GM18508 (cell line): ENCODE measurements at regions not wholly inside any gene's neighbourhood (a gene's known extent, or its start where the extent isn't known, plus 50 kb on each side); places are given as distances from the start of the nearest gene placed in this dataset.

ENCODE experiments used
- ATAC-seq: cut with Tn5 transposase; IDR thresholded peaks from one replicate; pipeline ENCODE4 v1.9.1; 2021; ENCODE audit warnings: moderate number of reproducible peaks; ENCODE audit not compliant: insufficient read depth, unreplicated experiment

DNA sequence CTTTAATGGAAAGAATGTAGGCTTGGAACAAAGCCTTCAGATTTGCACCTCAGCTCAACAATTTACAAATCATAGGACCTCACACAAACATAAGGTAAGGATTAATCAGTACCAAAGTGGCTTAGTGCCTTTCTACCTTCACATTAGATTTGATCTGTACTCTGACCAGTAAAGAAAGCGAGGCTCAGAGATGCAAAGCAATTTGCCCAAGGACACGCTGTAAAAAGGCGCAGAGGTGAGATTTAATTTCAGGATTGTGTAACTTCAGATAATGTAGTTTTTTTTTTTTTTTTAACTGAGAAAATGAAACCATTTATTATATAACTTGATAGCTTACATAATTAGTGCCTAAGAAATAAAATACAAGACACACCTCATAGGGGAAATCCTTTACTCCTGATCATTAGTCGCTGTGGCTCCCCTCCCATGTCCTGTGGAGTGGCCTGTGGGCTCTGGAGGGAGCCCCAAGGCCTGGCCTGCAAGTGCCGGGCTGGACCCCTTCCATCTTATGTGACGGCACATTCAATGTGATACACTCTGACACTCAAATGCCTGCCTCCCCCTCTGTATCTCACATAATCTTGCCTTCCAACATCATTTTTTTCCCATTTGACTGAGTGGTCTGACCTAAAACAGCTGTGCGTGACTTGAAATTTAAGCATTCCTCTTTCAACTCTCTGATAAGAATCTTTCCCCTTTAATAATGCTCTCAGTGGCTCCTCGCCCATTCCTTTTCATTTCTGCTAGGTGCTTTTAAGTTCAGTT lies 426.5 kb upstream of the DAB1 start:
- ATAC-seq = no peak

DNA sequence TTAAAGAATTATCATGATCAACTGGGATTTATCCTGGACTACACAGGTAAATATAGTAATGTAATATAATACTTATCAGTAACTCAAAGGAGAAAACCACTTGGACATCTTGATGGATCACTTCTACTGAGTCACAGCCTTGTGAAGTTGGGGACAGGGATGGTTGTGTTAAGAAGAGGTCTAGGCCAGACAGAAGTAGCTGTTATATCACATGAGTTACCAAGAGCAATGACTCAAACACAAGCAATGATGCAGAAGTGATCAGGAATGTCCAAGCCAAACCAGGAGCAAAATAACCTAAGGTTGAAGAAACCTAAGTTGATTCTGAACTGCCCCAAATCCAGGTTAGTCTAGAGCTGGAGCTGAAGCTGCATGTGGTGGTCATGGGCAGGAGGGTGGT lies 424.5 kb upstream of the DAB1 start:
- no peak for ATAC-seq

DNA sequence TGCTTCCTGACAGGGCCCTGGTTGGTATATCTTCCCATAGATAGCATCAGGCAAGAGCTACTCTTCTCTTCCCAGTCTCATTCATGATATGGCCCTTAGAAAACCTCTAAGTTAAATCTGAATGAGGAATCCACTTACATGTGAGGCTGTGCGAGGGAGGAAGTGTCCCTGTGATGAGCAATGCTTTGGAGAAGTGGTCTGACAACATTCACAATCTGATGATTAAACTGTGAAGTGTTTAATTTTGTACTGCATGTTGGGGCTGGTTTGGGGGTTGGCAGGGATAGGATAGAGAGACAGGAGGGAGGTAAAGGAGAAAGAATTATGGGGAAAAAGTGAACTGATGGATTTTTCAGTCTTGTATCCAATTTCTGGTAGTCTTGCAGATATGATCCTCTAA lies 421.2 kb upstream of the DAB1 start:
- ATAC-seq = no peak

DNA sequence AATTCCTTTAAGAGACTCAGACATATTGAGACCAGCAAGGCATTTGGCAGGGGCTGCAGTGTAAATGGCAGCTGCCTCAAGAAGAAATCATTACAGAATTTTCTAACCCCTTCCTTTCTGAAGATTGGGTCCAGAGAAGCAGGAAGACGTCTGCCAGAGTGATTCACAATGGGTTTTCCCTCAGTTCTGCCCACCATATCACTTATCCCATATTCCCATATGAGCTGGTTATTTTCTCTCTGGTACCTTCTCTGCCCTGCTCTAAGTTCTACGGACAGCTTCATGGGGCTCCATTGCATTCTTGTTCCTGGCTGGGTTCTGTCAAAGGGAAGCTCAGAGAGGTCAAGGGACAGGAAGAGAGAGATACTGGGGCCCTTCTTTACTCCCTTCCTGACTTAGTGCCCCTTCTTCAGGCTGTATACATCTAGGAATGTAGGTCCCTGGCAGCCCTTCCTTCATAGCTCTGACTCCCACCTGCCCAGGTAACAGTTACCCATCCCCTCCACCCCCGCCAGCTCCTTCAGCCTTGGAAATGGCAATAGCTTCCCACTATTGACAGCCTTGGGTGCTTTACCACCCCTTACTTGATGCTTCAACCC lies 420.6 kb upstream of the DAB1 start:
- ATAC-seq = no peak

DNA sequence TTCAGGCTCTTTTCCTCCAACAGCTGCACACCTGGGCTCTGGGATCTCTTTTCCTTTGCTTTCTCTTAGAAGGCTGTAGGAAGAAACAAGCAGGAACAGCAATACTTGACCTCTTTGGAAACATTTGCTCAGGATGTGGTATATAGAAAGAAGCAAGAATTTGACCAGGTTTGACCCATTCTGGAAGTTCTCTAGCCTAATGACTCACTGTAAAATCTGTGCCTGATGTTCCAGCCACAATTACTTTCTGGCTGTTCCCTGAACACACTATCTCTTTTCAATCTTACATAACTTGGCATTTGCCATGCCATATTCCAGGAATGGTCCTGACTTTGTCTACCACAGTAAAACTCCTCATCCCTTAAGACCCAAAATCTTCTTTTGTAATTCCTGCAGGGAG lies 419.9 kb upstream of the DAB1 start:
- no peak for ATAC-seq

DNA sequence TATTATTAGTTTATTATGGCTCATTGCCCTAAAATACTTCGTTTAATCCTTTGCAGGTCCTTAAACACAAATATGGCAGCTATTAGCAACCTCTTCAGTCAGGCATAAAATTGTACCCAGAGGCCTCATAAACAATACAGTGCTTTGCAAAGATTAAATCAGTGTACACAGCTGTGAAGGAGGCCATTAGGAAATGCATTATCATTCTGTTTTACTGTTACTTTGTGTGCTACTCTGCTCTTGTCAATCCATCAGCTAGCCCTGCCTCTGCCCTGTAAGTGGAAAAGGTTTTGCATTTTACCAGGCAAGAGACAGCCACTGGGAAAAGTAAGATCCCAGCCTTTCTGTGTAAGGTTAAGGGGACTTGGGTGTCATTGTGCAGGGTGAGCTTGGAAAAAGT lies 415.7 kb upstream of the DAB1 start:
- ATAC-seq = no peak

DNA sequence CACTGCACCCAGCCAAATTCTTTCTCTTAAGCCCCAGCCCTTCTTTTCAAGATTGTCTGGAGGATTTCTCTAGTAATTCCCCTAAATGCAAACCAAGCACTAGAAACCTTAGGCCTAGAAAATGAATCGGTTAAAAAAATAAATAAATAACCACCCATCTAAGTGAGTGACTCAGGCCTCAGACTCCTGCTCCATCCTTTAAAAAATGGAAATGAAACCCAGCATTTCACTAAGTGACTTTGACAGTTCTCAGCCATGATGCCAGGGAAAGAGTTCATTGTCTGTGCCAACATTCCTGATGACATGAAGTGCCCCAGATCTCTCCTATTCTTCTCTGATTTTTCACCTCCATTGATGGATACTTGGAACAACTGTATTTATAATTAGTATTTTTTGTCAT lies 415.2 kb upstream of the DAB1 start:
- ATAC-seq = no peak

DNA sequence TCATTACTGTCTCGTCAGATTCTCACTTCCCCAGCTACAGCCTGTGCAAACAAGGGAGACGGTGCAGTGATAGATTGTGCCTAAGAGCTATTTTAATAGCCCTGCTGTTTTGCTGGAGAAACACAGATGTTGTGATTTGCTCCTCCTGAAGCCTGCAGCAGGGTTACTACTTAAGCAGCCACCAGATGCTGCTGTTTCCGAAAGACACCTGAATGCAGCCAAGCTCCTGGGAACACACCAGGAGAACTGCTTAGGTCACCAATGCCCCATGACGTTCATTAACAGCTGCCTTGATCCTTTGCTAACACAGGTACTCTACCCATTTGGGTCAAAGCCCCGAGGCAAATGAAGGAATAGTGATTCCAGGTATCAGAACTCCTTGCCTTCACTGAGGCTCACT lies 411.8 kb upstream of the DAB1 start:
- ATAC-seq = no peak

DNA sequence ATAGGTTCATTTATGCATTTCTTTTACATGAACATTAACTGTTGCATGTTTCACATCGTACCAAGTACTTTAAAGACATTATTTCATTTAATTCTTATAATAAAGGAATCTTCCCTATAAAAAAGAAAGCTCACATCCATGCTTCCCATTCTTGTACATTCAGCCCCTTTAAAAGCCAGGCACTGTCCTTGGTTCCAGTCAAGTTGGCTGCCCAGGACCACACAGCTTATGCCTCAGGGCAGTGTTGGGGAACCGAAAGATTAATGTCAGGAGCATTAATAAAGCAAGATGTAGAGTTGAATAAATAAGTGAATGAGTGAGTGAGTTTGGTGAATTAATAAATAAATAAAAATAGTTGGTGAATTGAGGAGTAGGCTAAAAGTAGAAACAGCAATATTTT lies 409.4 kb upstream of the DAB1 start:
- ATAC-seq = no peak

DNA sequence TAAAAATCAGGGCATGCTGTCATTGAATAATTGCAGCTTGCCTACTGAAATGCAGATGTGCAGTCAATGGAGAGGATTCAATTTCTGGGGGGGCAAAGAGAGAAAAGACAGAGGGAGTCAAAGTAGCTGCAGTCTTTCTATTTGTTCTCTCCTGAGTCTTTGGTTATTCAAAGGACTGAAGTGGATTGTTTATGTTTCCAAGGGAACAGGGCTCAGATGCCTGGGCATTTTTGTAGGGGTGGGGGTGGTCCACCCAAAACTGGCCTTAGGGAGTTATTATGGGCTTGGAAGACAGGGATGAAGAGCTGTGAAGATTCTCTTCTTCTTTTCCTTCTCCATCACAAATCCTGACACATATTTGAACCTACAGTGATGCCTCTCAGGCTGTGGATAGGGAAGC lies 408.8 kb upstream of the DAB1 start:
- ATAC-seq = no peak

DNA sequence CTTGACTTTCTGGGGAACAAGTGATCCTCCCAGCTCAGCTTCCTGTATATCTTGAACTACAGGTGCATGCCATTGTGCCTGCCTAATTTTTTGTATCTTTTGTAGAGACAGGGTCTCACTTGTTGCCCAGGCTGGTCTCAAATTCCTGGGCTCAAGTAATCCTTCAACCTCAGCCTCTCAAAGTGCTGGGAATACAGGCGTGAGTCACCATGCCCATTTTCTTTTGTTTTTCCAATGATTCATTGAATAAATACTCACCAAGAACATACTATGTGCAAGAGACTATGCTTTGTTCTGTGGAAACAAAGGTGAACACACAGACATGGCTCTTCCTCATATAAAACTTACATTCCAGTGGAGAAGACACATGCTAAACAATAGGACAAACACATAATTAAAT lies 407.8 kb upstream of the DAB1 start:
- ATAC-seq = no peak

DNA sequence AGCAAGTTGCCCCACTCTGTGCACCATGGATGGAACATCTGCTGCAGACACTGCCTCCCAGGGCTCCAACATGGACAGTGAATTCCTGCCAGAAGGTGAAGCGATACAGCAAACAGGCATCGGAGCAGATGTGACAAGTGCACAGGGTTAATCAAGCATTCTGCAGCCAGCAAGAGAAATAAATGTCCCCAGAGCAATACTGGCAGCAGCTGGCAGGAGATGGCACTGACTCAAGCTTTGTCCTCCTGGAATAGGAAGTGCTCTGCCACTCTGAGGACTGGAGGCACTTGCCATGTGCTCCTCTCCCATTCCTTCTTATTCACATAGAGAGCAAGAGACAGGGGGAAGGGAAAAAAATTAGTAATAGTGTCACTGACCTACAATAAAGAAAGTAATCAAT lies 402.7 kb upstream of the DAB1 start:
- ATAC-seq = no peak

DNA sequence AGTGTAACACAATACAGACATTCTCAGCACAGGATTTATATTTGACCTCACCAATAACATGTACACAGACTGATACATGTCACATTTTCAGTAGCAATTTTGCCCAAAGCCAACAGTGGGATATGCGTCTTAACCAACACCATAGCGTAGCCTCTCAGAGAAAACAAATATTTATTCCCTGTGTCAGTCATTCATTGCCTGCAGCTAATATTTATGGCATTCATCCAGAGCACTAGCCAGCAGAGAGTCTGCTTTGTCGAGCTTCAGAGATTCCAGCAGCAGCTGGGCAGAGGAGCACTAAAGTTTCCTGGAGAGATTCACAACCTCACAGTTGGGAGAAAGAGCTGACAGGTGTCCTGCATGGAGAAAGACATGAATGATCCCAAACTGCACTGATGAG lies 400.7 kb upstream of the DAB1 start:
- ATAC-seq = no peak

DNA sequence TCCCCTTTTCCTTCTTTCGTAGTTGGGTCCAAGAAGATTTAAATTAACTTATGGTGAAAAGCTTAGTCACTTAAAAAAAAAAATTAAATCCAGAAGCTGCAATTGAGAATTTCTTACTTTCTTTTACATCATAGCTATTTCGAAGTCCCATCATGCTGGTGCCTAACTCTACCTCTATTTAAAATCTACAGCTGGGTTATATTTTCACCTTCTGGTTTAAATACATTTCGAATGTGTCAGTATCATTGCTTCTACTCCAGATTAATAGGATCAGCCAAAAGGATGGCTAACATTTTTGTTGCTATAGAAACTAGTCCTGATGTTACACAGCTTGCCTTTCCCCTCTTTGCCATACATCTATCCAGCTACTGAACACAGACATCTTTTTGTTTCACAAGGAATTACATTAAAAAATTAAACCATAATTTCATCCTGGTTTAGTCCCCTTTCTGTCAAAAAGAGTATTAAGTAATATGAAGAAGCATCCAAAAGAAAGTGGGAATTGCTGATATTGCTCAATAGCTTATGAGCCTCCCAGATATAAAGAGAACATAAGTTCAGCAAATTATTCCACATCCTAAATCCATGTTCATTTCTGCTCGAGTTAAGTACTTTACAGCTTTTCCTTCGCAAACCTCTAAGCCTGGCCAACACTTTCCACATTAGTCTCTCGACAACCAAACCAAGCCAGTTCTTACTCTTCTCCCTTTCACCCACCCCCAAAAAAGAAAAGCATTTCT lies 396.7 kb upstream of the DAB1 start:
- no peak for ATAC-seq

DNA sequence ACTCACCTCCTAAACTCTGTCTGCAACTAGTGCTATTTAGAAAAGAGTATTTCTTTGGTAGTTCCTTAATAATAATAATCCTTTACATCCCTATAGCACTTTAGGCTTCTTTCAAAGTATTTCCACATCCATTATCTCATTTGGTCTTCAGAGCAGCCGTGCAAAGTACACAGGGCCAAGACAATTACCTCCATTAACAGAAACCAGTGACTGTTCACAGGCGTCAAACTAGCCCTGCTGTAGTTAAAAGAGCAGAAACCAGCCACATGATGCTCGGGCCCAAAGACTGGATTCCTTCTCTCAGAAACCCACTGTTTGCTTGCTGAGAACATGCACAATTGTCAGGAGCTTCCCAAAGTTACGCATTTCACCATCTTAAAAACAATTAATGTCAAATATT lies 396.0 kb upstream of the DAB1 start:
- no peak for ATAC-seq

DNA sequence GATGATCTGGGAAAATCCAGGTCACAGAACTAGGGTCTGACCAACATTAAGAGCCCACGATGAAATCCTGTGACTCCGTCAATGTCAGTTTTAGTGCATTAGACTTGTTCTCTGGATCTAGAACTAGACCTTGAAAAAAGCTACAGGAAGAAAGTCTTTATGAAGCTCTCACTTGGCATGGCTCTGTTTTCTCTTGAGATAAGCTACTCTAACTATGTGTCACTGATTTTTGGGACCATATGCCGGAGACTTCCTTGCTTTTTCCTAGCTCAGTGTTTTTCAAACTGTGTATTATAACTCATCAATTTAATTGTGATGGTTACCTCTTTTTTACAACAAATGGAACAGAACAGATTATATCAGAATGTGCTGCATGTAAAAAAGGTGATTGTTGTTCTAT lies 379.7 kb upstream of the DAB1 start:
- ATAC-seq = no peak

DNA sequence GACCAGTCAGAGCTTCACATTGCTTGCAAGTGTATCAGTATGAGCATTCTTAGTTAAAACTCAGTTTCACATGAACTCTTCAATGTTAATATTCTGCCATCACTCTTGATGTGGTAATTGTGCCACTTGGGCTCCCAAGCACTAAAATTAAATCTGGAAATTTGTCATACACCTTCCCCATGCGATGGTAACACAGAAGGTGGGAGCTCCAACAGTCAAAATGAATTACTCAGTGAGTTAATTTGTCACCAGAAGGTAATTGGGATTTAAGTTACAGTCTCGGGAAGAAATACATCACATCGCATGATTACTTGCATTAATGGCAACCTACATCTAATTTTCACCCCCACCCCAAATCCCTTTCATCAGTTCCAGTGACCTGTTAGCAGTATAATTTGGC lies 376.5 kb upstream of the DAB1 start:
- ATAC-seq = no peak

DNA sequence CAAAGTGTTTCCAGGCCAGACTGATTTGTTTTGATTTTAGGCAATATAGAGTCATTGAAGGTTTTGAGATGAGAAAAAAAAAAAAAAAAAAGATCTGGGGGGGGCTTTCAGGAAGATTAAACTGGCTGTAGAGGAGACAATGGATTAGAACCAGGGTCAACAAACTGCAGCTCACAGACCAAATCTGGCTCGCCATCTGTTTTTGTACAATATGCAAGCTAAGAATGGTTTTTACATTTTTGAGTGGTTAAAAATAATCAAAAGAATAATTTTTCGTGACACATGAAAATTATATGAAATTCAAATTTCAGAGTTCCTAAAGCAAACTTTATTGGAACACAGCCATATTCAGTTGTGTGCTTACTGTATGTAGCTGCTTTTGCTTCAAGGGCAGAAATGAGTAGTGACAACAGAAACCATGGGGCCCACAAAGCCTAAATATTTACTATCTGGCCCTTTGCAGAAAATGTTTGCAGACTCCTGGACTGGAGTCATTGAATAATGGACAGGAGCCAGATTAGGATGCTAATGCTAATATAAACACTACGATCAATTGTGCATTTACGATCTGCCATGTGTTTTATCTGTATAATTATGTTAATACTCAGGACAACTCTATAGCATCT lies 375.7 kb upstream of the DAB1 start:
- no peak for ATAC-seq

DNA sequence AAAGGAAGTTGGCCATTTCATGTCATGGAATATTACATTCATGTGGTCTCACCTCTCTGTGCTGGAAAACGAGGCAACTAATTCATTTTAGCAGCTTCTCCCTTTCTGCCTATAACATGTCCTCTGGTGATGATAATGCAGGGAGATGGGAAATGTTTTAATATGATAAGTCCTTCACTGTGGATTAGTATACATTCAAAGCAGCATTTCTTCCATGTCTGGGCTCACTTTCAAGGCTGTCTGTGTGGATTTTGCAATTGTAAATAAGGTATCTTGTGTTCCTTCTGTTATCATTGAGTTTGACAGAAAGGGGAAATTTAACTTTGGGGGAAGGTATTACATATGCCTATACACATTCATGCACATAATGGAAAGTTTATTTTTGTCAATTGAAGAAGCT lies 374.7 kb upstream of the DAB1 start:
- no peak for ATAC-seq

DNA sequence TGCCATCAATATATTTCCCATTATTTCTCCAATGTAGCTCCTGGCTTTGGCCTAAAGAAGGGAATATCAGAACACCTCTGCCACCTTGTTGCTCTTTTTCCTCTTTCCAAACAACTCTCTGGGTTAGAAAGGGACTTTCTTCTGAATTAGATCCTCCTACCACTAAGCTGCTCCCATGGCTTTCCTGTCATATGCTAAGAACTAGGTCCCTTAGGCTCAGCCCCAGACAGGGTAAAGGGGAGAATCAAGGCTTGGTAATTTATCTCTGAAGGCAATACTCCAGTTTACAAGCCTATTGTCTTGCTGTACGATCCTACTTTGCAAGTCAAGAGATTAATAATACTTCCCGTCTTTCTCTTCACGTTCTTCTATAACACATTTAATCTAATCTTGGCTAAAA lies 373.2 kb upstream of the DAB1 start:
- ATAC-seq = no peak

DNA sequence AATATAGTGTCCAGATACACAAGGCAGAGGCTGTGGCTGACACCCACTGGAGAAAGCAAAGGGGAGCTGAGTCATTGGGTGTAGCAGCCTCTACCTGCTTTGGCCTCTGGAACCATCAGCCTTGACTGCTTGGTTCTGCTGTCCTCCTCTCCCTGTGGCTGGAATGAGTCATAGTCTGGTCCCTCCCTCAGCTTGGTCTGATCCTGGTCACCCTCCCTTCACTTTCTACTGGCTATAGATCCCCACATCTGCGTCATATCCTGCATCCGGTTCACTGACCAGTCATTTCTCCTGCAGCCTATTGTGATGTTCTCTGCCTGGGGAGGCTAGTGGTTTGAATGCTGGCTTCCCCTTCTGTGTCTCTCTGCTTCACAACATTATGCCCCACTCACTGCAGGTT lies 372.8 kb upstream of the DAB1 start:
- no peak for ATAC-seq
